Muscle of arm (tissue), 1 donor: ENCODE measurements at regions not wholly inside any gene's neighbourhood (a gene's known extent, or its start where the extent isn't known, plus 50 kb on each side); places are given as distances from the start of the nearest gene placed in this dataset.

Source experiments
- DNase-seq: peaks from one replicate; pipeline ENCODE4 v3.0.0-alpha.2; 2013

DNA sequence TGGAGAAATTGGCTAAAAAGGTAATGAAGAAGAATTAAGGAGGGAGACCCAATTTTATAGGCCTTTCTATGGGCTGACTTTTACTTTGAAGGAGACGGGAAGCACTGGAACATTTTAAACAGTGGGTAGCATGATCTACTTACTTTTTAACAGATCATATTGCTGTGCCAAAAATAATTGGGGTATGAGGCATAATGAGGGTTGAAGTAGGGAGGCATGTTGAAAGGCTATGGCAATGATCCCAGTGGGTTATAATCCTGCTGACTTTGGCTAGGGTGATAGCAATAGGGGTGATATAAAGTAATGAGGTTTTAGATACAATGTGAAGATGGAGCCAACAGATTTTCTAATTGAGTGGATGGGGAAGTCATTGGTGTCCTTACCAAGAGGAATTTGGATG, 73.2 kb downstream of the GPR37 start:
- no peak for DNase-seq

DNA sequence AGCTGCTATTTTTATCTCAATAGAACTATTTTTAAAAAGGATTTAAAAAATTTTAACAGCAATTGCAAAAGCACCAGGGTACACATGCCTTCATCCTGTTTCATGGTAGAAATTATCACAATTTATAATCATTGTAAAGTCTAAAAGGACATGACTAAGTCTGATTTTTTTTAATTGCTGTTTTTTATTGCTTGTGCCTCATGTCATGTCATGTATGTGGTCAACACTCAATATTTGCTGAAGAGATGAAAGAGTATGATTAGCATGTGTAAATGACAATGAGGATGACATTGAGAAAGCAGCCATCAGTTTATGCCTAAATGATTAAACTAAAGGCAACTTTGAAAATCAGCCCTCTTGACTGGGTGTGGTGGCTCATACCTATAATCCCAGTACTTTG, 74.8 kb downstream of the GPR37 start:
- DNase-seq, result no peak

DNA sequence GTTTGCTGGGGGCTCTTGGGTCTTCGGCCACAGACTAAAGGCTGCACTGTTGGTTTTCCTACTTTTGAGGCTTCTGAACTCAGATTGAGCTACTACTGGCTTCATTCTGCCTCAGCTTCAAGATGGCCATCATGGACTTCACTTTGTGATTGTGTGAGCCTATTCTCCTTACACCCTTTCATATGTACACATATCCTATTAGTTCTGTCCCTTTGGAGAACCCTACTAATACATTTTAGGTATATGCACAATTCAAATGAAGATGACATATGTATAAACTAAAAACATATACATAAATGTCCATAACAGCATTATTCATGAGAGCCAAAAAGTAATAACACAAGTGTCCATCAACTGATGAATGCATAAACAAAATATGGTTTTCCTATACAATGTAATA, 75.7 kb downstream of the GPR37 start:
- DNase-seq, result no peak

DNA sequence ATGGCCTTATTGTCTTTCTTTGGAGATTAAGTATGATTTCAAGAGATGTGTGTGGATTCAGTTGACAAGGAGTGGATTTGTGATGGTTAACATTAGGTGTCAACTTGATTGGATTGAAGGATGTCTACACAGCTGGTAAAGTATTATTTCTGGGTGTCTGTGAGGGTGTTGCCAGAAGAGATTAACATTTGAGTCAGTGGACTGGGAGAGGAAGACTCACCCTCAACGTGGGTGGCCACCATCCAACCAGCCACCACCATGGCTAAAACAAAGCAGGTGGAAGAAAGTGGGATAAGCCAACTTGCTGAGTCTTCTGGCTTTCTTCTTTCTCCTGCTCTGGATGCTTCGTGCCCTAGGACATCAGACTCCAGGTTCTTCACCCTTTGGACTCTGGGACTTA, 76.1 kb downstream of the GPR37 start:
- DNase-seq, result no peak

DNA sequence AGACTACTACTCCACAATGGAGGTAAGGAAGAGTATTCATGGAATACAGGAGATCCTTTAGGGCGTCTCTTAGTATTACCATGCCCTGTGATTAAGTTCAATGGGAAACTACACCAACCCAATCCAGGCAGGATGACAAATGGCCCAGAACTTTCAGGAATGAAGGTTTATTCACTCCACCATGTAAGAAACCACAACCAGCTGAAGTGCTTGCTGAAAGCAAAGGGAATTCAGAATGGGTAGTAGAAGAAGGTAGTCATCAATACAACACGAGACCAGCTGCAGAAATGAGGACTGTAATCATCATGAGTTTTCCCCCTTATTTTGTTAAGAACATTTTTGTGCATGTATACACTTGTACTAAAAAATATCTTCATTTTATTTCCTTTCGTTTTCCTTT, 76.6 kb downstream of the GPR37 start:
- no peak for DNase-seq

DNA sequence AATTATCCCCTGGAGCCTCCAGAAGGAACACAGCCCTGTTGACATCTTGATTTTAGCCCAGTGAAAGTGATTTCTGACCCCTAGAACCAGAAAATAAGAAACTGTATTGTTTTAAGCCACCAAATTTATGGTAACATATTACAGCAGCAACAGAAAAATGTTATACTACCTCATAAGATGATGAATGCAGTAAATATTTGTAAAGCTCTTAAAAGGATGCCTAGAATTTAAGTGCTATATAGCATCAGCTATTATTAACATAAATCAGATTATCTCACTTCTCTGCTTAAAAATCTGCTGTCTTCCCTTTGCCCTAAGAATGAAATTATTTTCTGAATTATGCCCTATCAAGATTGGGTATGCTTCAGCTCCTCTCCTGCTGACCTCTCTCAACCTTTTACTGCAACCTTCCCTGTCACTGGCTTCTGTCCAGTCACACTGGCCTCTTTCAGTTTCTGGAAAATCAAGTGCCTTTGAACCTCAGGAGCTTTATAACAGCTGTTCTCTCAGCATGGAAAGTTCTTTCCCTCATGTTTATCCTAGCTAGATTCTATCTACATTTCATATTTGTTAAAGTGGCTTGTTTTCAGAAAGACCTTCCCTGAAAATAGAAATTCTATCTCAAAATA, 78.9 kb downstream of the GPR37 start:
- no peak for DNase-seq

DNA sequence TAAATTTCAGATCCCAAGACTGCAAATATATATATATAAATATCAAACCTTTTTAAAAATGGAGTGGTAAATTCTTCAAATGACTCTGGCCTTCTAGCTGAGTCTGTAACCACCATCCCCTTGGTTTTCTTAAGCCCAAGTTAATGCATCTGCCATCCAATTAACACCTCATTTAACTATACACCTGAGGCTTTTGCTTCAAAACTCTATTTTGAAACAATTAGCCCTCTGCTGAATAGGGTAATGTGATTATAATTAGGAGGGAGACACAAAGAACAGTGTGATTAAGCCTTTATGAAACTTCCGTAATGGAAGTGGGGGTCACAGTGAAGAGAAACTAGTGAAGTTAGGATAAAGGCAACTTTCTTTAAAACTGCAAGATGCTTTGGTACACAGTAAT, 83.6 kb downstream of the GPR37 start:
- no peak for DNase-seq

DNA sequence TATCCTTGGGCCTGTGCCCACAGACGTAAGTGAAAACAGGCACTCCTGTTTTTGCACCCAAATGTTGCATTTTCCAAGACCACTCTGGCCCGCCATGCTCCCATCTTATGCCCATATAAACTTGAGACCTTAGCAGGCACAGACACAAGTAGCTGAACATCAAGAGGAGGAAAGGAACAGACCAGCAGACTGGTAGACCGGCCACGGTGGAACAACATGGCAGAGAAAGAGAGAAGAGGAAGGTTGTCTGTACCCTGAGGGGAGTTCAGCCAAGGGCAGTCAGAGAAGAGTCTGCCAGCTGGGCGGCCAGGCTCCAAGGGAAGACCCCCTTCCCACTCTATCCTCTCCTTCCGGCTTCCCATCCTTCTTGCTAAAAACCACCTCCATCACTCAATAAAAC, 85.3 kb downstream of the GPR37 start:
- no peak for DNase-seq

DNA sequence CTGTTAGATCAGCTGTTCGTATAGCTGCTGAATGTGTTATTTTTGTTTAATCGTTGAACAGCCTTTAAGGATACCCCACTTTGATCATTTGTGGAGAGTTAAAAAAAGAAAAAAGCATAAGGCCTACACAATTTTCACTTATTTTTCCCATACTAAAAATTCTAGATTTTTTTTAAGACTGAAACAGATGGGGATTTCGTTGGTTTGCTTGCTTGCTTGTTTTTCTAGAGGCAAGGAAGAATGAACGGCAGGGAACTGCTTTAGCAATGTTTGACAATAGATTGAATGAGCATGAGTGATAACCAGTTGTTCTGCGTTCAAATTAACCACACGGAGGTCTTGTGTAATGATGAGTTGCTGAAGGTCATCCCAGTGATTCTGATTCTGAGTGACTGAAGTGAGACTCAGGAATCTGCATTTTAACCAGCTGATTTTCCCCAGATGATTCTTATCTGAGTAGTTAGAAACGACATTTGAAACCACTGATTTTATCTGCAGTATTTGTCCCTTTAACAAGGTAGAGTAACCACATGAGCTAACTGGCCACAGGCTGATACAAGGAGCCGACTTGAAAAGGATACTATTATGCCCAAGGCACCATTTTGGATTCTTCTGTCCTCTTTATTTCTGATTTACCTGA, 85.9 kb downstream of the GPR37 start:
- no peak for DNase-seq

DNA sequence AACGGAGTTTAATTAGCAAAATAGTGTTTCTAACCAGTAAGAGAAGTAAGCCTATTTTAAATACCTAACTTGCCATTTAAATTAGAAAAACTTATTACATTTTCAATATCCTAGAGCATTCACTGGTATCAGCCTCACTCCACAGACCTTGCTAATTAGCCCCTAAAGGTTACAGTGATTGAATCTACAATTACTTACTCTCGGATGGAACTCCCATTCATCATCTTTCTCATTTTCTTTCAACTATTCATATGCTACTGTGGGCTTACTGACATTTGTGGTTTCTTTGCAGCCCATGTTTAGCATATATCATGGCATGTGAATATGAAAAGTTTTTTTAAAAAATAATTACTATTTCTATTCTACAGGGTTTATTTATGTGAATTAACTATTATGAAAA, 86.4 kb downstream of the GPR37 start:
- no peak for DNase-seq

DNA sequence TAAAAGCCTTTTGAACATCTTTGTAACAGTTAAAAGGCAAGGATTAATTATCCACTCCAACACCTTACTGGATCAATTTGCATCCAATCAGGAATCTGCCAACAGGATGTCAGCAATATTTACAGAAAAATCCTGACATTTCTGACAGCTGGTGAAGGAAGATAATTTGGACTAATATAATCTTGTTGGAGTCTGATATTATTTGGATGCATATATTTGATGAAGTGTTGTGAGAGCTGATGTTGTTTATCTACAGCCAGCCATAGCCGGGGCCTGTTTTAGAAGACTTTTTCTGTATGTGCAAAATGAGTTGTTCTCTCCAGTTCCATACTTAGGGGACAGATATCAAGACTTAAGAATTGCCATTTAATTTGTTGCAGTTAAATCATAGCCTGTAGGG, 91.1 kb downstream of the GPR37 start:
- DNase-seq, result no peak

DNA sequence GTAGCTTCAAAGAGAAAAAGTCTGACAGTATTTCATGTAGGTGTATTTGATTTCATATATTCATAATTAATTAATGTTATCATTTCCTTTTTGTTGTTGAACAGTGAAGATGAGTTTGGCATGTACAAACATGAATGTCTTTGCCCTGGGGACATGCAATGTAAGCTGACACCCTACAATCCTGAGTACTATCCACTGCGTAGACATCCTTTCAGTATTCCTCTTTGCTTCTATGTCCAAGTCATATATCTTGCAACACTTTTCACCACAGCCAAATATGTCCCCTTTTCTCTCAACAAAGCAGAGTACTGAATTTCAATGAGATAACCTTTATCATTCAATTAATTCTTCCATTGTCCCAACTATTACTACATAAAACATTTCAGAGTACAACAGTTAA, 93.6 kb downstream of the GPR37 start:
- DNase-seq, result no peak

DNA sequence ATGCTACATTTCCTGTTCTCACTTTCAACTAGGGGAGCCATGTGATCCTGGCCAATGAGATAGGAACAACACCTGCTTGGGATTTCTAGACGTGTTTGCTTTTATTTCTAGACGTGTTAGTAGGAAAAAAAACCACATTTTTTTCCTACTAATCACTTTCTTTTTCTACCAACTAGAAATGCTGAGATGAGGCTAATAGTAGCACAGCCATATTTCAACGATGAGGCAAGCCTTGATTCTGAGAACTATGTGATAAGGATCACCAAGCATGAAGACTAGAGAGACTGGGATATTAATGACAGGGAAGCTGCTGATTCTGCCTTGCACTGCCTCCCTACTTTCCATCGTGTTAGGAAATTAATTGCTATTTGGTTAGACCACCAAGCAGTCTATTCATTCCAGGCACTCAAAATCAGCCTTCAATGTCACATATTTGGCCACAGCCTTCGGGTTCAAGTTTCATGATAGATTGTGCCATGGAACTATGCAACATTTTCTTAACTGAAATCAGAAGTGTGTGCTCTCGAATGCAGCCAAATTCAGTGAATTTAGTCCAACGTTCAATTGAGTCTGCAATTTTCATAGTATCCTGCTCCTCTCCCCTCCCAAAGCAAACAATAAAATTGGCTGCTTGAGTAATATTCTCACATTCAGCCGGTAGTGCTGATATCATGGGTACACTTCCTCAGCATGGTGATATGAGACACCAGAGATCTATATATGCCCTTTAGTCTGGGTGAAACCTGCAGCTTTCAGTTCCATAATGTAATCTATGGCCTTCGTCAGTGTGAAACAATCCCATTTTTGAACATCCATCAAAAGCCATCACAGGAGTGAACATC, 98.1 kb downstream of the GPR37 start:
- no peak for DNase-seq

DNA sequence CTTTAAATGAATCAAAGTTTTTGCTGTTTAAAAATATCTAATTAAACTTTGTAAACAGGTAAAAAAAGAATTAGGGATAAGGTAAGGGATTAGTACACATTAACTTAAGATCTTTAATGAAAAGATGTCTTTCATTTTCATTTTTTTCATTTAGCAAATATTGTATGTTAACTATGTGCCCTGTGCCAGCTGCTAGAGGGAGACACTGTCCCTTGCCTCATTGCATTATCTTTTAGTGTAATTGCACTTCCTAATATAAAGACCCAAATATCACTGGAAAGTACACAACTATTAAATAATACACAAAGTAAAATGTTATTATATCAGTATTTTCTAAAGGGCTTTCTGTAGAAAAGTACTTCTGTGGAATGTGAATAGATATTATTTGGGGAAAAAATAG, 102.7 kb downstream of the GPR37 start:
- no peak for DNase-seq

DNA sequence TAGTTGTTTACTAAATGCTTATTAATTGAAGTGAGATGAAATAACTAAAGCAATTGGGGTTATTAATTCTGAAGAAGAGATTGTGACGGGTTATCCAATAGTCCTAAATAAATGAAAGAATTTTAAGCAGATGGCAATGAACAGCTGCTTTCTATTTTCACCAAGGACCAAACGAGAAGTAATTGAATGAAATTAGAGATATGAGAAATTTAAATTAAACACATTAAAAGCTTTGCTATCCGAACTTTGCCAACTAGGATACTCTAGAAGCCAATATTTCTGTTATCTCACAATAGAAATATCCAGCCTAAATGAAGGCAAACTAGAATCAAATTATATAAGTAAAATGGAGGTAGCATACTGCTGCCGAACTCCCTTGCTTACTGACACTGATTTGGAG, 103.2 kb downstream of the GPR37 start:
- no peak for DNase-seq

DNA sequence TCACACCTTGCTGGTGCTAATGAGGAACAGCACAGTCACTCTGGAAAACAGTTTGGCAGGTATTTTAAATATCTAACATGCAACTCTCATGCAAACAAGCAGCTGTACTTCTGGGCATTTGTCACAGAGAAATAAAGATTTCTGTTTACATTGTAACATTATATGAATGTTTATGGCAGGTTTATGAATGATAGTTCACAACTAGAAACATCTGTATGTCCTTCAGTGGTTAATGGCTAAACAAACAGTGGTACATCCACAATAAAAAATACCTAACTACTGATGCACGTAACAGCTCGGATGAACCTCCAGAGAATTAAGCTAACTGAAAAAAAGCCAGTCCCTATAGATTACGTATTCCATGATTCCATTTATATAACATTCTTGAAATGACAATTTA, 109.6 kb downstream of the GPR37 start:
- DNase-seq, result no peak

DNA sequence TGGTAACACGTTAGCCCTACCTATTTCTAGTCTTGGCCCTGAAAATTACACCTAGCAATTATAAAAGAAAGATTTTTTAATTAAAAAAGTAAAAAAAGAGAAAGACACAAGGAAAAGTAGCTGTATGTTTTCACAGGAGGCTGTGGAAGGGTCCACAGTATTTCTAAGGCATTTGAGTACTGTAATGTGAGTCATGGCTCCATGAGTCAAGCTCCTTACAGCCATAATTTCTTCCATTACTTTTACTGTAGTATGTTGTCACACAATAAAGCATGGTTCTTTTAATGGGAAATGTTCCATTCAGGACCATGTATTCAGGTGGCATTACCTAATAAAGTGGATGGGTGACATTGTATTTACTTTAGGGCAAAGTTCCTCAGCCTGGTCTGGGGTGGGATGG, 113.4 kb downstream of the GPR37 start:
- no peak for DNase-seq

DNA sequence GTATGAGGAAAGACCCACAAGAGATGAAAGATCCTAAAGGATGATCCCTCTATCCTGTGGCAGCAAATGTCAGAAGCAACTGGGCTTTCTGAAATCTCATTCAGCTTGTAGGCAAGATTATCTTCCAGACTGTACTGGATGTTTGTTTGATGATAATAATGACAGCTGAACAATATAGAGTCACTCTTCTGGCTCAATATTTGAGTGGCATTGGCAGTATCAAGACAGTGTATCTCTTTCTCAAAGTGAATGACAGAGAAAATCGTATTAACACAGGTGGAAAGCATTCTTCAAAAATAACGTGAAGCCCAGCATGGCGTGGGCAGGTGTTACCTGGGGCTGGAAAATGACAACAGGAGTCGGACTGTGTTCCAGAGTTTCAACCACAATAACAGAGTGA, 114.5 kb downstream of the GPR37 start:
- no peak for DNase-seq

DNA sequence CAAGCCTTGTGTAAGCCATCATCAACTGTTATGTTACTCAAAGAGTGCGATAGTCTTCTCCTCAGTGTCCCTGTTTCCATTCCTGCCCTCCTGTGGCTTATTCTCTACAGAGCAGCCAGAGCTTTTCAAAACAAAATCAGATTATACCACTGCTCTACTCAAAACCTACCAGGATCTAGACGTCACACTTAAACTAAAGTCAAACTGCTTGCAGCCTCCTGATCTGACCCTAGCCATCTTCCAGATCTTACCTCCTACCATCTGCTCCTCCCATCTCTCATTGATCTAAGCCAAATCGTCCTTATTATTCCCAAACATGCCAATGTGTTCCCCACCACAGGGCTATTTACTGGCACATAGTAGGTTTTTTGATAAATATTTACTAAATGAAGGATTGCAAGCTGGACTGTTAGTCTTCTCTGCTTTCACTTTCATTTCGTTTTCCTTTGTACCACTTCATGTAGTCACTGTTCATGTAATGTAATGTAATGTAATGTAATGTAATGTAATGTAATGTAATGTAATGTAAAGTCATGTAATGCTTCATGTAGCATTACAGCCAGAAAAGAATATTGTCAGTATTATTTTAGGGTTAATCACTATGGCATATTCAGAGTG, 116.1 kb downstream of the GPR37 start:
- DNase-seq, result no peak

DNA sequence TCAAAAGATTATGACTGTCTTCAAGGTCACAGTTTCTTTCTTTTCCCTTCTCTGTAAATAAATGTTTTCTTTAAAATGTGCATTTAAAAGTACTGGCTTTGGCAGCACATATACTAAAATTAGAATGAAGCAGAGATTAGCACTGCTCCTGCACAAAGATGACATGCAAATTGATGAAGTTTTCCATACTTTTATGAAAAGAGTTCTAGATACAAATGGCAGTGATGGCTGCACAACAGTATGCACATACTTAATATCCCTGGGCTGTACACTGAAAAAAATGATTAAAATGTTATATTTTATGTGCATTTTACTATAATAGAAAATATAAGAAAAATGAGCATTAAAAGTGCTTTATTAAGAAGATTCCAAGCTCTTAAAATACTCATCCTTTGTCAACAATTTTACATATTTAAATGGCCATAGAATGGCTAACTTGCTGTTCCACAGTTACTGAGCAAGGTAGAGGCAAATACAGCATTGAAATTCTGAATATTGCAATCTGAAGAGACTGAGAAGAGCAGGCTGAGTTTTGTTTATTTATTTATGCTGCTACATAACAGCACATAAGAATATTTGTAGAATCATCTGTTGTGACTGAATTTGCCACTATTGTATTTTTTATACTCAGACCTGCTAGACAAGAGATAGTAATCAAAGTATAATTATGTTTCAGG, 117.8 kb downstream of the GPR37 start:
- DNase-seq, result no peak

DNA sequence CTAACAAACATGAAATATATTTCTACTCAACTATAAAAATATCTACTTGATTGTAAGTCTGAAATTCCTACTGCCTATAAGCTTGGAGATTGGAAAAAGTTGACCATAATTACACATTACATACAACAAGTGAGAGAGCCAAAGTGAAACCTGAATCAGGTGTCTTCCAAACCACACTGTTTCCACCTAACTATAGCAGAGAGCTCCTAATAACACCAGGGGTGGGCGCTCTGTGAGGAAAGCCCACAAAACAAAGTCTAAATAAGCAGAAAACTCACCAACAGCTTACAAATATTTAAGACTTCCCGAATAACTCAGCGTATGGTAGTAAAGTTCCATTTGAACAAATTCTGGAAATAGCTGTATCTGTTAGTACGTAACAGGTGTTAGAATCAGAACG, 119.9 kb downstream of the GPR37 start:
- no peak for DNase-seq

DNA sequence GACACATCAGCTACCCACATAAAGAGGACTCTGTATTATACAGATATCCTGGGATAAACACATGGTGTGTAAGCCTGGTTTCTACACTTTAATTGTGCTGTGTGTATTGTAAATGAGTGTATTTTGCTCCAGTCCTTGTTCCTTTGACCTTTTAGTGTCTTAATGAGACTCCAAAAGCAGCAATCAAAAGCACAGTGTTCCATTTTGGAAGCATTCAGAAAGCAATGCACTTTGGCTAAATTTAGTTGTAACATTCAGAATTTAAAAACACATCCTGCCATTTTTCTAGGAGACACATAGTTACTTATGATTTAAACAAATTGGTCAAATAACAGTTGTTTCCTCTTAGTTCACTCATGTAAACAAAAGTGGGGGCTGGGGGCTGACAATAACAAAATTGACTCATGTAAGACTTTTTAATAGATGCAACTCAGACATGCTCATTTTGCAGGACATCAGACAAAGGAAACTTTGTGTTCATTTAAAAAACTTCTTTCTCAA, 122.2 kb downstream of the GPR37 start:
- DNase-seq, result no peak
